GM12892 (cell line): ENCODE measurements at regions not wholly inside any gene's neighbourhood (a gene's known extent, or its start where the extent isn't known, plus 50 kb on each side); places are given as distances from the start of the nearest gene placed in this dataset.

Source experiments
- POLR2A ChIP-seq: IDR thresholded peaks from 2 replicates; pipeline ENCODE4 v1.6.1; 2011; ENCODE audit warnings: low read depth, low read length, control low read depth
- POLR2AphosphoS5 ChIP-seq: IDR thresholded peaks from 2 replicates; pipeline ENCODE4 v1.6.1; 2011; ENCODE audit warnings: low read depth, low read length, control low read depth
- TAF1 ChIP-seq: IDR thresholded peaks from 2 replicates; pipeline ENCODE4 v1.6.1; 2011; ENCODE audit warnings: low read depth, mild to moderate bottlenecking, control low read depth, low read length, borderline replicate concordance

- no peak for TF ChIP-seq POLR2A
- no peak for TF ChIP-seq POLR2AphosphoS5
- TF ChIP-seq TAF1: no peak
These were observed 672.9 kb upstream of the SOX11 start for GRCh38 chr2:5019324-5019723.
